NB4 (cell line): ENCODE measurements at regions not wholly inside any gene's neighbourhood (a gene's known extent, or its start where the extent isn't known, plus 50 kb on each side); places are given as distances from the start of the nearest gene placed in this dataset.
A peak's percentile ranks its signal among the peaks of the same experiment; 100 is the strongest.
"Not testable (repeated sequence)": the region's sequence is repeated elsewhere in the genome, so short reads cannot be mapped to it uniquely, and the experiment has no call there.

Experiments used
- DNase-seq: peaks from one replicate; pipeline ENCODE4 v3.0.0; 2010; ENCODE audit warnings: low read depth
- H3K4me3 ChIP-seq: one replicate; pipeline ENCODE4 v1.5.1; 2011; ENCODE audit warnings: mild to moderate bottlenecking, low read depth, low read length, moderate library complexity
- CTCF ChIP-seq: IDR thresholded peaks from one replicate; pipeline ENCODE4 v1.5.1; 2012; ENCODE audit warnings: low read depth, low read length
- MAX ChIP-seq: IDR thresholded peaks from 2 replicates; pipeline ENCODE4 v1.6.1; 2011; ENCODE audit warnings: low read depth, low read length
- MYC ChIP-seq: IDR thresholded peaks from 2 replicates; pipeline ENCODE4 v1.6.1; 2011; ENCODE audit warnings: low read depth, low read length
- POLR2A ChIP-seq: IDR thresholded peaks from 2 replicates; pipeline ENCODE4 v1.6.1; 2011; ENCODE audit warnings: mild to moderate bottlenecking; ENCODE audit not compliant: insufficient read length; ENCODE audit errors: extremely low read depth

GRCh38 chr7:115191526-115191925, 269.6 kb downstream of the MDFIC start:
- TF ChIP-seq POLR2A, result no peak
- no peak for TF ChIP-seq MYC
- no peak for DNase-seq
- H3K4me3 ChIP-seq, result no peak overlapping the region

GRCh38 chr7:115183431-115184057, 261.6 kb downstream of the MDFIC start:
- H3K4me3 ChIP-seq, result no peak overlapping the region
- DNase-seq, result peak; percentile 27
- TF ChIP-seq POLR2A, result no peak
- no peak for TF ChIP-seq CTCF
- TF ChIP-seq MAX, result no peak
- TF ChIP-seq MYC, result no peak

GRCh38 chr7:115178835-115179234, 256.9 kb downstream of the MDFIC start:
- DNase-seq, result no peak
- TF ChIP-seq MYC, result no peak
- no peak for TF ChIP-seq CTCF
- no peak for TF ChIP-seq POLR2A
- TF ChIP-seq MAX, result no peak
- H3K4me3 ChIP-seq, result no peak overlapping the region

GRCh38 chr7:115177823-115178222, 255.9 kb downstream of the MDFIC start:
- H3K4me3 ChIP-seq, result no peak overlapping the region
- no peak for DNase-seq
- no peak for TF ChIP-seq MAX
- TF ChIP-seq POLR2A, result no peak
- TF ChIP-seq MYC, result no peak
- TF ChIP-seq CTCF, result no peak

- no peak overlapping the region for H3K4me3 ChIP-seq
- no peak for TF ChIP-seq MAX
- TF ChIP-seq CTCF, result no peak
- no peak for TF ChIP-seq POLR2A
- no peak for TF ChIP-seq MYC
- no peak for DNase-seq
Measured at GRCh38 chr7:115177103-115177502, 255.2 kb downstream of the MDFIC start.

- not testable (repeated sequence) for H3K4me3 ChIP-seq, DNase-seq
Measured at GRCh38 chr7:115172397-115172796, 250.5 kb downstream of the MDFIC start.

- TF ChIP-seq MYC (no peak), POLR2A (no peak), MAX (no peak), CTCF (no peak)
- DNase-seq, result no peak
- H3K4me3 ChIP-seq, result no peak overlapping the region
Measured at GRCh38 chr7:115153769-115154477, 232.0 kb downstream of the MDFIC start.
